ENCODE measurements at regions not wholly inside any gene's neighbourhood (a gene's known extent, or its start where the extent isn't known, plus 50 kb on each side); places are given as distances from the start of the nearest gene placed in this dataset.

DNA sequence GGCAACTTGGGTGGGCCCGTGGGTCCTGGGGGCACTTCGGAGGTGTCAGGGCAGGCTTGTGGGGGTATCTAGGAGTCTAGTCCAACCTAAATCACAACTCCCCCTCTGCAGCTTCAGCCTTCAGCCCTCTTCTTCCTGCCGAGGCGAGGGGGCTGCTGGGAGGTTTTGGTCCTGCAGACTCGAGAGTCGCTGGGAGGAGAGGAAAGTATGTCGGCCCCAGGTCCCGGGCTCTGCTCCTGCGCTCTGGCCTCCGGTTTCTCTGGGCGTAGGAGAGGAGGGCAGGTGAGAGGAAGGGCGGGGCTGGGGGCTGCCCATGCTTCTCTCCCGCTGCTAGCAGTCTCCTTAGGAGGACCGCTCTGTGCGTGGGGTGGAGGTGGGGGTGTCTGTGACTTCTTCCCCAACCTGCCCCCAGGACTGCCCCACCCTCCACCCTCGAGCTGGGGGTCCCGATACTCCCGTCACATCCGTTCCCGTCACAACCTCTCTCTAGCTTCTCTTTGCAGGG lies 139.8 kb upstream of the COL5A1 start:
- no peak for TF ChIP-seq POLR2A (IDR thresholded peaks at IDR 0.05; ENCODE audit: low read depth, low read length)
- TF ChIP-seq POU2F2 (IDR thresholded peaks at IDR 0.05; ENCODE audit: low read depth, low read length): no peak
- no peak for TF ChIP-seq POLR2AphosphoS5 (IDR thresholded peaks at IDR 0.05; ENCODE audit: low read depth, low read length)

Measured in GM12891 (cell line).